Endometrial microvascular endothelial cells (primary cell): ENCODE measurements at regions not wholly inside any gene's neighbourhood (a gene's known extent, or its start where the extent isn't known, plus 50 kb on each side); places are given as distances from the start of the nearest gene placed in this dataset.

Experiments used
- in situ Hi-C: cut with HindIII; loops from 2 replicates; pipeline ENCODE4 v1.10.0; 2017; ENCODE audit warnings: low sequenced_read_pairs, low pct_unique_long_range_greater_than_20kb; ENCODE audit errors: inconsistent ontology term

DNA sequence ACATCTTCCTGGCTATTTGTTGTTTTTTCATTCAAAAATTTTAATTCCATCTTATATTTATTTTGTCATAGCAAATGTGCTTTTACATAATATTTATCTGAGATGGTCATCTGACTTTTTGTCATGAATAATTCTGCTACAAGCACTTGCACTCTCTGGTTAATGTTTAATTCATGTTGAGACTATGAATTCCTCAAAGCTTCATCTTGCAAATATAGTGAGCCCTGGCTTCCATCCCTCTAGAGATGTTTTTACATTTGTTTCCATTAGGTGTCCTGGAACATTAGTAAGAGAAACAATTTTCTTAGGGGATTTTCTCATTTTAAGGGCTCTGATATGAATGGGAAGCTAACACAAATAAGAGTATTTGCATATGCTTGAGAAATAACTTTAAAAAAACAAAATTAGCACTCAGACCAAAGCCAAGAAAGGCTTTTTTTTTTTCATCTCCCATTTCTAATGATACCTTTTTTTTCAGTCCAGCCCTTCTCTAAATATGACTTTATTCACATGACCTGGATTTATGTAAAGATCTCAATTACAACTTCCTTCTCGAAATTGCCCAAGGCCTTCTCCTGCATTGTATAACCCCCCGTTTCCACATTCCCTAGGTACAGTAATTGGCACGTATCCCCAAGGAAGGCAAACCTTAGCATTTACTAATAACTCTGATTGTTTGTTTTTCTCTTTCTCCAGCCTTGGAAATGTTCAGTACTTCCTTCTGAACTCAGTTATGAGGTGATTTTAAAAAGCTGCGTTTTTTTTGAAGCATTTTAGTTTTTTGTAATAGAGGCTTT is 797.0 kb upstream of the GJE1 start:
- in situ Hi-C loops = no loop called here

DNA sequence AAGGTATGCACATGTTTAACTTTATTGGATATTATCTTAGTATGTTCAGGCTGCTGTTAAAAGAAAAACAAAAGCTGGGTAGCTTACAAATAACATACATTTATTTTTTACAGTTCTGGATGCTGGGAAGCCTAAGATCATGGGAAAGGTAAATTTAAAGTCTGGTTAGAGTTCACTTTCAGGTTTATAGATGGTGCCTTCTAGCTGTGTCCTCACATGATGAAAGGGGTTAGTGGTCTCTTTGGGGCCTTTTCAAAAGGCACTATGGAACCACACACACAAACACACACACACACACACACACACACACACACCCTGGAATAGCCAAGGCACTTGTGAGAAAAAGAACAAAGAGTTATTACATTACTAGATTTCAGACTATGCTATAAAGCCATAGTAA is 805.8 kb upstream of the GJE1 start:
- in situ Hi-C loops = no loop called here

GRCh38 chr6:141326426-141326825 is 806.3 kb upstream of the GJE1 start:
- in situ Hi-C loops = no loop called here

- in situ Hi-C loops = no loop called here
These were observed 811.0 kb upstream of the GJE1 start for GRCh38 chr6:141321493-141322347.

DNA sequence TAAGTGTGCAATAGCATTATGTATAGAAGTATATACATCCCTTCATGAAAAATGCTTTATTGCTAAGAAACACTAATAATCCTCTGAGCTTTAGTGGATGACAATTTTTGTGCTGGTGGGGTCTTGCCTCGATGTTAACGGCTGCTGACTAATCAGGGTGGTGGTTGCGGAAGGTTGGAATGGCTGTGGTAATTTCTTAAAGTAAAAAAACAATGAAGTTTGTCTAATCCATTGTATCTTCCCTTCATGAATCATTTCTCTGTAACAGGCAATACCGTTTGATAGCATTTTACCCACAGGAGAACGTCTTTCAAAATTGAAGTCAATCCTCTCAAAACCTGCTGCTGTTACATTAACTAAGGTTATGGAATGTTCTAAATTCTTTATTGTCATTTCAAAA is 816.5 kb upstream of the GJE1 start:
- in situ Hi-C loops = no loop called here

GRCh38 chr6:141313986-141314385 is 818.7 kb upstream of the GJE1 start:
- in situ Hi-C loops = no loop called here

DNA sequence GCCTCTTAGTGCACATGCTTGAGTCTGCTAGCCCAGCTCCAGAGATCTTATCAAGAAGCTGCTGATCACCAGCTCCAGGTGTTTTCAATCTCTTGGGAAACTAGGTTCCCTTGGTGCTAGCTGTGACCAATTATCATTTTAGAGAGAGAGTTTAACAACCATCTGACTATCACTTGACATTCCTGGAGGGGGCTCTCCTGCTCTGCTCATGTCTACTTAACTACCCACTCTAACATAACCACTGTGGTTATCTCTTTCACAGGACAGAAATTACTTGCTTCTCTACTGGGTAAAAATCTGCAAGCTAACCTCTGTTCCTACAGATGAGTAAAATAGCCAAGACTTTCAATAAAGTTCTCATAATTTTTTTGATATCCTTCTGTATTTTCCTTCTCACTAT is 823.4 kb upstream of the GJE1 start:
- in situ Hi-C loops = no loop called here

DNA sequence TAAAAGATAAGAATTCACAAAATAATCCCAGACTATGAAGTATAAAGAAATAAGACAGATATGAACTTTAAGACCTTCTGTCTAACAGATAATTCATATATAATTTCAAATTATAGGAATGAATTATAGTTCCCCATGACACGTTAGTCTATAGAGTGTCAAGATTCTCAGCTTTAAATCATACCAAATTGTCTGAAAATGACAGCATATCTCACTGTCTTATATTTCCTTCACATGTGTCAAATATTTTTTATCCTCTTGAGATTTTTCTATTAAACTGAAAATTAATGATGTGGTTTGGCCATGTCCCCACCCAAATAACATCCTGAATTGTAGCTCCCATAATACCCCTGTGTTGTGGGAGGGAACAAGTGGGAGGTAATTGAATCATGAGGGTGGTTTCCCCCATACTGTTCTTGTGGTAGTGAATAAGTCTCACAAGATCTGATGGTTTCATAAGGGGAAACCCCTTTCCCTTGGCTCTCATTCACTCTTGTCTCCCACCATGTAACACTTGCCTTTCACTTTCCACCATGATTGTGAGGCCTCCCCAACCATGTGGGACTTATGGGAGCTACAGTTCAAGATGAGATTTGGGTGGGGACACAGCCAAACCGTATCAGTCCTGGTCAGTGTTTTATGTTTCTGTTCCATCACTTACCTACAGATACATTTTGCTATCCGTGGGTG is 825.3 kb upstream of the GJE1 start:
- in situ Hi-C loops = no loop called here

GRCh38 chr6:141303907-141304306 is 828.8 kb upstream of the GJE1 start:
- in situ Hi-C loops = no loop called here

- in situ Hi-C loops = no loop called here
These were observed 830.9 kb upstream of the GJE1 start for GRCh38 chr6:141301779-141302178.

GRCh38 chr6:141290941-141291721 is 841.6 kb upstream of the GJE1 start:
- in situ Hi-C loops = no loop called here

DNA sequence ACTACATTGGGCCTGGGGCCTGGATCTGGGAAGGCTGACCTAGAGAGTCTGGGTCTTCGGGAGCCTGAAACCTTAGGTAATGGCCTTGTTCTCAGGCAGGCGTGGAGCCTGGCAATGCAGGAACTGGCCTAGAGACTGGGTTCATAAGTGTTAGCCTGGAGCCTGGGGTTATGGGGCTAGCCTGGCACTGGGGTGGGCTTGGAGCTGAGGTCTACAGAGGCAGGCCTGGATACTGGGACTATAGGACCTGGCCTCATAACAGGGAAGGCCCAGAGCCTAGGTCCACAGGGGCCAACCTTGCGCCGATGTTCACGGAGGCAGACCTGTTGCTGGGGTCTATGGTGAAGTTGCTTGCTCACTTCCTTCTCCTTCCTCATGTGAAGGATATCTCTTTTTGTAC is 843.8 kb upstream of the GJE1 start:
- in situ Hi-C loops = no loop called here

DNA sequence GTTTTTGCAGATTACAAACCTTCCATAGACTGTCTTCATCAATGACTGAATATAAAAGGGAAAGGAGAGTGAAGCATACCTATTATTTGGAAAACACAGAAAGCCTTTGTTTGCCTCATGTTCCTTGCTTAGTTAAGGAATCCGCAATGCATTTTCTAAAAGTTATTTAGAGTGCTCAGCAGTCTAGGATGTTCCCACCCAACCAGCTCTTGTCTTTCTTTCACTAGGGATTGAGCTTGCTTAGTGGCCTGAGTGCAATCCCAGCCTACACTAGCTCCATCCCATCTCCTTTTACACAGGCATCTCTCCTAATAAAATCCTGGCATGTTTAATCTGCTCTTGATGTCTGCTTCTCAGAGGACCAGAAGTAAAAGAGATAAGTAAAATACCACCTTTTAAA is 850.5 kb upstream of the GJE1 start:
- in situ Hi-C loops = no loop called here

GRCh38 chr6:141269684-141270083 is 863.0 kb upstream of the GJE1 start:
- in situ Hi-C loops = no loop called here

GRCh38 chr6:141267420-141267819 is 865.3 kb upstream of the GJE1 start:
- in situ Hi-C loops = no loop called here

GRCh38 chr6:141265756-141266623 is 866.7 kb upstream of the GJE1 start:
- in situ Hi-C loops = no loop called here

GRCh38 chr6:141264101-141264500 is 868.6 kb upstream of the GJE1 start:
- in situ Hi-C loops = no loop called here

DNA sequence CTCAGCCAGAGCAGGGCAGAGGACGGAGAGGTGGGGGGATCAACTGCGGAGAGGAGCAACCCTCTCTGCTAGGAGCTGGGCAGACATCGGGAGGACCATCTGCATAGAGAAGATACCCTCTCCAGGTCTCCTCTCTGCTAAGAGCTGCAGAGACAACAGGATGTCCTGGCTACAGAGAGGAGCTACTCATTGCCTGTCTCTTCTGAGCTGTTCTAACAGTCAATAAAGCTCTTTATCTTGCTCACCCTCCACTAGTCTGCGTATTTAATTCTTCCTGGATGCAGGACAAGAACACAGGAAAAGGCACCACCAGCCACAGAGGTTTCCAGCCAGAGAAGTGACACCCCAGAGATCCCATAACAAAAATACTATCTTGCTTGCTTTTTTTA is 871.1 kb upstream of the GJE1 start:
- in situ Hi-C loops = no loop called here
